Karpas-422 (cell line): ENCODE measurements at regions not wholly inside any gene's neighbourhood (a gene's known extent, or its start where the extent isn't known, plus 50 kb on each side); places are given as distances from the start of the nearest gene placed in this dataset.

Source experiments
- DNase-seq: peaks from one replicate; pipeline ENCODE4 v3.0.0-alpha.2; 2015
- H2AFZ ChIP-seq: fragments of 200-600 bp; sonication (generic); 2 replicates; pipeline ENCODE4 v1.6.1; 2014; ENCODE audit warnings: antibody characterized with exemption, low read length, mixed read lengths
- H3K27ac ChIP-seq: fragments of 200-600 bp; sonication (generic); 2 replicates; pipeline ENCODE4 v1.5.1; 2014; ENCODE audit warnings: mild to moderate bottlenecking, low read length, moderate library complexity
- H3K27me3 ChIP-seq: fragments of 200-600 bp; sonication (generic); 2 replicates; pipeline ENCODE4 v1.6.1; 2014; ENCODE audit warnings: low read length, mixed read lengths
- H3K36me3 ChIP-seq: fragments of 200-600 bp; sonication (generic); 2 replicates; pipeline ENCODE4 v1.6.1; 2014; ENCODE audit warnings: low read length, mixed read lengths; ENCODE audit not compliant: insufficient read depth
- H3K4me1 ChIP-seq: fragments of 200-600 bp; sonication (generic); 2 replicates; pipeline ENCODE4 v1.6.1; 2014; ENCODE audit warnings: mild to moderate bottlenecking, low read length, mixed read lengths
- H3K4me2 ChIP-seq: fragments of 200-600 bp; sonication (generic); 2 replicates; pipeline ENCODE4 v1.6.1; 2014; ENCODE audit warnings: low read length, low read depth, mild to moderate bottlenecking; ENCODE audit not compliant: poor library complexity, severe bottlenecking
- H3K4me3 ChIP-seq: fragments of 200-600 bp; sonication (generic); 2 replicates; pipeline ENCODE4 v1.5.1; 2014; ENCODE audit warnings: mild to moderate bottlenecking, antibody characterized with exemption, low read length, mixed read lengths
- H3K79me2 ChIP-seq: fragments of 200-600 bp; sonication (generic); 2 replicates; pipeline ENCODE4 v1.6.1; 2014; ENCODE audit warnings: mild to moderate bottlenecking, low read length, mixed read lengths
- H3K9ac ChIP-seq: fragments of 200-600 bp; sonication (generic); 2 replicates; pipeline ENCODE4 v1.6.0; 2014; ENCODE audit warnings: low read length
- H3K9me2 ChIP-seq: fragments of 200-600 bp; sonication (generic), shearing (Covaris generic); replicated peaks from 2 replicates; pipeline ENCODE4 v1.6.0; 2014; ENCODE audit warnings: mild to moderate bottlenecking, low read length, moderate library complexity; ENCODE audit not compliant: insufficient read depth
- H3K9me3 ChIP-seq: fragments of 300-700, 200-600 bp; sonication (generic); 2 replicates; pipeline ENCODE4 v1.6.1; 2014; ENCODE audit warnings: low read length, mixed read lengths
- H4K20me1 ChIP-seq: fragments of 200-600 bp; sonication (generic); 2 replicates; pipeline ENCODE4 v1.6.1; 2014; ENCODE audit warnings: mild to moderate bottlenecking, antibody characterized with exemption, low read length, low read depth; ENCODE audit not compliant: insufficient read depth

DNA sequence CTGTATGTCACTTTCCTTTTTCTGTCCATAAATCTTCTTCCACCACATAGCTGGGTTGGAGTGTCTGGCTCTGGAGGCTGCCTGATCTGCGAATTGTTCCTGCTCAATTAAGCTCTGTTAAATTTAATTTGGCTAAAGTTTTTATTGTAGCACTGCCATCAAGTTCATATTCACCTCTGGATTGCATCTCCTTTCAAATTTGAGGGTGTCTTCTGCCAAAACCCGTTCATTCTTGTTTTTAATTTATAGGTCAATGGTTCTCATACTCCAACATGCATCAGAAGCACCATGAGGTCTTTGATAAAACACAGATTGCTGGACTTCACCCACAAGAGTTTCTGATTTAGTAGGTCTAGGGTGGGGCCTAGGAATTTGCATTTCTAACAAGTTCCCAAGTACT lies 276.5 kb upstream of the NECTIN3 start:
- Histone ChIP-seq H3K9me3 (peaks cover 12% of the 10 kb centered on the region), H3K4me2 (no peak overlapping the region), H3K27ac (no peak overlapping the region)

DNA sequence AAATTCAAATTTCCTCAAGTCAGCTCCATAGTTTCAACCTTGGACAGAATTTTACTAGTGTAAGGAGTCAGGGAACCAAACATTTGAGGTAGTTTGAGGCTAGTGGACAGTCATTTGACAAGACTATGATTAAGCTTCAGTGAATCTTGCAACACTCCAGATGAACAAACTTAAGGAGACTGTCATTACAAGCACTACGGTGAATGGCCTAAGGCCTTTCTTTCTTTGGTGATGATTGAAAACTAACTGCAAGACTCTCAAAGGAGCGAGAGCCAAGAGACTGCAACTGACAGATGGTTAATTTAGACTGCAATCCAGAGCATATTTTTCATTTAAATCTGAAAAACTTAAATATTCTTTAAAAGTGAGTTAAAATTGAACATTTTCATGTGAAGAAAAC lies 272.3 kb upstream of the NECTIN3 start:
- no peak overlapping the region for H3K27ac ChIP-seq
- DNase-seq = no peak
- no peaks in the 10 kb centered on the region for H3K4me1 ChIP-seq
- H3K79me2 ChIP-seq = no peaks in the 10 kb centered on the region
- peaks cover 9% of the 10 kb centered on the region; the same call in 1 of the 2 replicates for H3K9me3 ChIP-seq
- no peaks in the 10 kb centered on the region for H3K9me2 ChIP-seq
- H2AFZ ChIP-seq = no peak overlapping the region
- H3K4me2 ChIP-seq = no peak overlapping the region
- no peak overlapping the region for H3K4me3 ChIP-seq
- H3K9ac ChIP-seq = no peak overlapping the region
- no peaks in the 10 kb centered on the region for H3K27me3 ChIP-seq
- H3K36me3 ChIP-seq = no peaks in the 10 kb centered on the region
- H4K20me1 ChIP-seq = no peaks in the 10 kb centered on the region

More for the DNA sequence above, 276.5 kb upstream of the NECTIN3 start:
- no peaks in the 10 kb centered on the region for H3K4me1 ChIP-seq
- no peaks in the 10 kb centered on the region for H3K9me2 ChIP-seq
- no peaks in the 10 kb centered on the region for H3K27me3 ChIP-seq
- H3K9ac ChIP-seq = no peak overlapping the region
- DNase-seq = no peak
- H3K79me2 ChIP-seq = no peaks in the 10 kb centered on the region
- H3K36me3 ChIP-seq = no peaks in the 10 kb centered on the region
- no peak overlapping the region for H3K4me3 ChIP-seq
- H2AFZ ChIP-seq = no peak overlapping the region
- H4K20me1 ChIP-seq = no peaks in the 10 kb centered on the region

DNA sequence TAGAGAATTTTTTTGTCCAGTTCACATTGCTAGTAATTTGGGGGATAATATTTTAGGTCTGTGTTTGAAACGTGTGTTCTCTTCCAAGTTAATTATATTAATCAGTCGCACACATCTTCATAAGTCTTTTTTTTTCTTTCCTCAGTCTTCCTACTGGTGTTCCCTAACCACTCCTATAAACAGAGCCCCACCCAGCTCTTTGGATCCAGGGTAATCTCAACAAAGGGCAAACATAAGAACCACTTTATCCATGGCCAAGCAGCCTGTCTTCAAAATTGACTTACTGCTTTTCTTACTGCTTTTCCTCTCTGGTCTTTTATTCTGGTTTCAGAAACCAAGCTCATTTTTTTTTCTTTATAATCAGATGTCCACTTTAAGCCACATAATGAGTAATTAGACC lies 266.8 kb upstream of the NECTIN3 start:
- Histone ChIP-seq H4K20me1 (no peaks in the 10 kb centered on the region), H3K9me3 (peaks cover 8% of the 10 kb centered on the region; the same call in 1 of the 2 replicates), H3K79me2 (no peaks in the 10 kb centered on the region), H3K9me2 (no peaks in the 10 kb centered on the region), H3K4me1 (no peaks in the 10 kb centered on the region), H3K9ac (no peak overlapping the region), H2AFZ (no peak overlapping the region), H3K27me3 (no peaks in the 10 kb centered on the region), H3K4me3 (no peak overlapping the region), H3K4me2 (no peak overlapping the region), H3K27ac (no peak overlapping the region), H3K36me3 (no peaks in the 10 kb centered on the region)
- no peak for DNase-seq

- H3K27ac ChIP-seq = no peak overlapping the region
- no peaks in the 10 kb centered on the region for H3K4me1 ChIP-seq
- H3K36me3 ChIP-seq = no peaks in the 10 kb centered on the region
- H3K27me3 ChIP-seq = no peaks in the 10 kb centered on the region
- H3K9me3 ChIP-seq = peaks cover 3% of the 10 kb centered on the region; the same call in 1 of the 2 replicates
- H3K4me2 ChIP-seq = no peak overlapping the region
- H2AFZ ChIP-seq = no peak overlapping the region
- no peaks in the 10 kb centered on the region for H4K20me1 ChIP-seq
- DNase-seq = no peak
- no peak overlapping the region for H3K4me3 ChIP-seq
- no peaks in the 10 kb centered on the region for H3K79me2 ChIP-seq
- H3K9me2 ChIP-seq = no peaks in the 10 kb centered on the region
- no peak overlapping the region for H3K9ac ChIP-seq
Measured at GRCh38 chr3:110806924-110807323, 264.7 kb upstream of the NECTIN3 start.

- Histone ChIP-seq H2AFZ (no peak overlapping the region), H3K4me3 (no peak overlapping the region), H3K27me3 (no peaks in the 10 kb centered on the region), H3K4me1 (no peaks in the 10 kb centered on the region), H3K9ac (no peak overlapping the region), H3K36me3 (no peaks in the 10 kb centered on the region), H4K20me1 (no peaks in the 10 kb centered on the region), H3K27ac (no peak overlapping the region), H3K9me2 (no peaks in the 10 kb centered on the region), H3K9me3 (no peaks in the 10 kb centered on the region), H3K79me2 (no peaks in the 10 kb centered on the region), H3K4me2 (no peak overlapping the region)
- DNase-seq = no peak
Measured at GRCh38 chr3:110808630-110809029, 263.0 kb upstream of the NECTIN3 start.

DNA sequence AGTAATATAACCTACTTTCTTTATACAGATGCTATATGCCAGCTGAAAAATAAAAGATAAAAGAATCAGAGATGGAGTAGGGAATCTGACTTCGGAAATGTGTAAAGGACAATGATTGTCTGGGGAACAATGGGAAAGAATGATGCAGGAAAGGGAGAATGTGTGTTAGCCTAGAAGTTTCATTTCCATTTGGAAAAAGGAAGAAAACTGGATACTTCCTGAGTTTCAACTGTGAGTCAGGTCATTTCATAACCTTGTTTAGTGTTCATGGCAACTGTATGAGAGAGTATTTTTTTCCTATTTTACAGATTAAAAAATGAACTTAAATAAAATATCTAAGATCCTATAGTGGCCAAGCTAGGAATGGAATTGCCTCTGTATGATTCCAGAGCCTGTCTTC lies 261.3 kb upstream of the NECTIN3 start:
- Histone ChIP-seq H3K4me2 (no peak overlapping the region), H3K9me3 (peaks cover 8% of the 10 kb centered on the region), H3K9me2 (no peaks in the 10 kb centered on the region), H3K9ac (no peak overlapping the region), H3K27ac (no peak overlapping the region), H3K36me3 (no peaks in the 10 kb centered on the region), H4K20me1 (no peaks in the 10 kb centered on the region), H3K4me1 (no peaks in the 10 kb centered on the region), H3K79me2 (no peaks in the 10 kb centered on the region), H2AFZ (no peak overlapping the region), H3K27me3 (no peaks in the 10 kb centered on the region), H3K4me3 (no peak overlapping the region)
- no peak for DNase-seq

DNA sequence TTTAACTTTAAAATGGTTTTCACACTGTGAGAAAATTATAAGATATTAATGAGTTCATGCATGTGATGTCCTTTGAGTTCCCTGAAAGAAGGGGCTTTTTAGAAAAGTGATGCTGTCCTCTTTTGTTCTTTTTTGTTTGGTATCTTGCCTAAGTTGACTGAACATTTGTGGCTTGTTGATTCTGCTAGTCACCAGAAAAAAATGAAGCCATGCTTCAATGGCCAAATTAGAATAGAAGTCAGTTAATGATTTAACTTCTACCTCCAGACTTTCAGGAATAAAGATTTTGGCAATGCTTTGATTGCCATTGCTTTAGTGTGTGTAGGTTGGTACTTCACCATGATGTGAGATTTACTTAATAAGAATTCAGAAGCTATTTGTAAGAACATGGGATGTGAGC lies 260.6 kb upstream of the NECTIN3 start:
- Histone ChIP-seq H3K27me3 (no peaks in the 10 kb centered on the region), H3K9ac (no peak overlapping the region), H2AFZ (no peak overlapping the region), H3K4me1 (no peaks in the 10 kb centered on the region), H3K79me2 (no peaks in the 10 kb centered on the region), H3K9me3 (peaks cover 8% of the 10 kb centered on the region), H3K4me3 (no peak overlapping the region), H3K36me3 (no peaks in the 10 kb centered on the region), H3K27ac (no peak overlapping the region), H3K9me2 (no peaks in the 10 kb centered on the region), H4K20me1 (no peaks in the 10 kb centered on the region), H3K4me2 (no peak overlapping the region)
- no peak for DNase-seq

DNA sequence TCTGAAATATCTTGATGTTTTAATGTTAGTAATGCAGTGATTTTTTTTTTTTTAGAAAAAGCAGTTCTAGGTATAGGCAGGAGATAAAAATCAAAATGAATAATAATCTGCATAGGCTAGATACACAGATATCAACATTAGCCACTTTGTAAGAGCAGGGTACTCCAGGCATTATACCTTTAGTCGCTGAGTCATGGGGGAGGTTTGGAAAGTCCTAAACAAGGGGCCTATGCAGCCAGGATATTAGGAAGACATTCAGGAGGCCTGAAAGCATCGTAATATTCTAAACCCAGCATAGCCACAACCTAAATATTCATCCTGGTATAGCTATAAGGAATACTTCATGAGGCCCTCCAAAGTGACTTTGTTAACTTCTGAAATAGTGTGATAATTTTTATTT lies 258.1 kb upstream of the NECTIN3 start:
- peaks cover 13% of the 10 kb centered on the region for H3K9me3 ChIP-seq
- H3K9me2 ChIP-seq = no peaks in the 10 kb centered on the region
- no peak overlapping the region for H3K4me2 ChIP-seq
- no peak overlapping the region for H3K27ac ChIP-seq
- H3K9ac ChIP-seq = no peak overlapping the region
- no peaks in the 10 kb centered on the region for H3K79me2 ChIP-seq
- H3K36me3 ChIP-seq = no peaks in the 10 kb centered on the region
- H2AFZ ChIP-seq = no peak overlapping the region
- H3K27me3 ChIP-seq = no peaks in the 10 kb centered on the region
- no peaks in the 10 kb centered on the region for H4K20me1 ChIP-seq
- H3K4me1 ChIP-seq = no peaks in the 10 kb centered on the region
- no peak for DNase-seq
- no peak overlapping the region for H3K4me3 ChIP-seq
